GM12878 (cell line): ENCODE measurements at regions not wholly inside any gene's neighbourhood (a gene's known extent, or its start where the extent isn't known, plus 50 kb on each side); places are given as distances from the start of the nearest gene placed in this dataset.

Experiments
- ATAC-seq: fragments of 200-7000 bp; cut with Tn5 transposase; 3 replicates; pipeline ENCODE4 v1.9.1; 2020; ENCODE audit warnings: mild to moderate bottlenecking, moderate library complexity
- BruUV-seq: library from RNA; stranded (reverse); fragments of 400-500 nt; replicated peaks from 2 replicates; lab custom pipeline; 2021; lab: Mats Ljungman, UMichigan
- CTCF ChIA-PET: fragments of 300-600 bp; sonication (Branson Sonifier 250); formaldehyde crosslinking; extraction: SDS; loops from one replicate; lab custom pipeline; 2021; ENCODE audit warnings: inconsistent platforms; lab: Yijun Ruan, JAX
- POLR2A ChIA-PET: fragments of 350-600 bp; formaldehyde crosslinking; extraction: SDS; loops from one replicate; lab custom pipeline; 2021; ENCODE audit warnings: inconsistent platforms; lab: Charles Lee
- RAD21 ChIA-PET: fragments of 300-600 bp; sonication (Branson Sonifier 250); formaldehyde crosslinking; loops from one replicate; lab custom pipeline; 2023; ENCODE audit warnings: antibody characterized with exemption; ENCODE audit not compliant: unreplicated experiment; lab: Charles Lee
- SMC1A ChIA-PET: fragments of 300-600 bp; sonication (Branson Sonifier 250); formaldehyde crosslinking; loops from one replicate; lab custom pipeline; 2023; ENCODE audit not compliant: unreplicated experiment, uncharacterized antibody; lab: Charles Lee
- DNase-seq: peaks from one replicate; pipeline ENCODE4 v3.0.0-alpha.2; 2011; ENCODE audit warnings: low read depth, low spot score
- FAIRE-seq: peaks from 3 replicates; lab custom pipeline; 2011; peaks lifted over from hg19 to GRCh38; lab: Jason Lieb, UNC
- H2AFZ ChIP-seq: 2 replicates; pipeline ENCODE4 v1.6.0; 2011; ENCODE audit warnings: low read depth, low read length, control low read depth; ENCODE audit not compliant: control insufficient read depth
- H3K27ac ChIP-seq: 2 replicates; pipeline ENCODE4 v1.5.1; 2011; ENCODE audit warnings: control low read depth; ENCODE audit not compliant: control insufficient read depth, insufficient read depth
- H3K27me3 ChIP-seq, 2 experiments: replicated peaks in 1 of 2; 2 replicates each; pipeline versions ENCODE4 v1.6.0 to v1.6.1; 2011; ENCODE audit warnings: low read length in 1 of 2; ENCODE audit not compliant: control insufficient read depth in 2 of 2, insufficient read depth in 2 of 2
- H3K36me3 ChIP-seq, 2 experiments: 2 replicates each; pipeline ENCODE4 v1.5.1; 2011; ENCODE audit warnings: low read length in 1 of 2; ENCODE audit not compliant: control insufficient read depth in 2 of 2, insufficient read depth in 2 of 2
- H3K4me1 ChIP-seq: 2 replicates; pipeline ENCODE4 v1.6.1; 2011; ENCODE audit warnings: mild to moderate bottlenecking, low read length, moderate library complexity, mixed read lengths; ENCODE audit not compliant: control insufficient read depth, insufficient read depth
- H3K4me2 ChIP-seq: 2 replicates; pipeline ENCODE4 v1.6.0; 2011; ENCODE audit warnings: control low read depth; ENCODE audit not compliant: control insufficient read depth, insufficient read depth
- H3K4me3 ChIP-seq: fragments of 200-600 bp; sonication (generic); 2 replicates; pipeline ENCODE4 v1.5.1; 2016
- H3K79me2 ChIP-seq: 2 replicates; pipeline ENCODE4 v1.6.0; 2011; ENCODE audit warnings: low read length; ENCODE audit not compliant: control insufficient read depth, insufficient read depth
- H3K9ac ChIP-seq: 2 replicates; pipeline ENCODE4 v1.8.0; 2011; ENCODE audit warnings: low read length, control low read depth, mixed read lengths; ENCODE audit not compliant: control insufficient read depth, insufficient read depth
- H3K9me3 ChIP-seq: replicated peaks from 3 replicates; pipeline ENCODE4 v1.5.1; 2011; ENCODE audit warnings: mild to moderate bottlenecking, low read length; ENCODE audit not compliant: control insufficient read depth, insufficient read depth
- H4K20me1 ChIP-seq: 2 replicates; pipeline ENCODE4 v1.6.0; 2011; ENCODE audit not compliant: control insufficient read depth, insufficient read depth
- EED ChIP-seq: sonication (generic); IDR thresholded peaks from 2 replicates; pipeline ENCODE4 v1.6.1; 2016; ENCODE audit warnings: antibody characterized with exemption, low read depth
- GATAD2B ChIP-seq: fragments of 450-650 bp; conservative IDR thresholded peaks from 2 replicates; pipeline ENCODE4 v1.6.1; 2017; ENCODE audit warnings: low read depth, mild to moderate bottlenecking, moderate library complexity
- IRF4 ChIP-seq: IDR thresholded peaks from 2 replicates; pipeline ENCODE4 v1.6.1; 2011; ENCODE audit warnings: low read depth, low read length
- MTA3 ChIP-seq: IDR thresholded peaks from 2 replicates; pipeline ENCODE4 v1.6.1; 2012; ENCODE audit warnings: low read length, inconsistent platforms, borderline replicate concordance
- NR2F1 ChIP-seq: fragments of 450-650 bp; conservative IDR thresholded peaks from 2 replicates; pipeline ENCODE4 v1.6.1; 2017; ENCODE audit warnings: mild to moderate bottlenecking
- PAX8 ChIP-seq: fragments of 450-650 bp; IDR thresholded peaks from 2 replicates; pipeline ENCODE4 v1.6.1; 2017; ENCODE audit warnings: mild to moderate bottlenecking, moderate library complexity
- PML ChIP-seq: IDR thresholded peaks from 2 replicates; pipeline ENCODE4 v1.6.1; 2012; ENCODE audit warnings: low read length, inconsistent platforms
- RELA ChIP-seq: fragments of 450-650 bp; IDR thresholded peaks from 2 replicates; pipeline ENCODE4 v1.8.0; 2014; ENCODE audit warnings: borderline replicate concordance; ENCODE audit not compliant: partially characterized antibody
- SREBF1 ChIP-seq: IDR thresholded peaks from 2 replicates; pipeline ENCODE4 v1.6.1; 2012; ENCODE audit warnings: mild to moderate bottlenecking, low read length
- SRF ChIP-seq, 2 experiments: IDR thresholded peaks; 2 replicates each; pipeline ENCODE4 v1.6.1; 2011; ENCODE audit warnings: low read depth in 2 of 2, low read length in 2 of 2, mild to moderate bottlenecking in 1 of 2, moderate library complexity in 1 of 2
- TARDBP ChIP-seq: IDR thresholded peaks from 2 replicates; pipeline ENCODE4 v1.6.1; 2016; ENCODE audit warnings: borderline replicate concordance
- ZBED1 ChIP-seq: IDR thresholded peaks from 2 replicates; pipeline ENCODE4 v1.6.1; 2016; ENCODE audit warnings: borderline replicate concordance
- ZNF24 ChIP-seq: fragments of 450-650 bp; IDR thresholded peaks from 2 replicates; pipeline ENCODE4 v1.6.1; 2017; ENCODE audit warnings: antibody characterized with exemption, mild to moderate bottlenecking
- ZNF384 ChIP-seq: IDR thresholded peaks from 2 replicates; pipeline ENCODE4 v1.6.1; 2012; ENCODE audit warnings: low read depth, mild to moderate bottlenecking, low read length, improper control_type of control experiment, borderline replicate concordance
- whole genome bisulfite sequencing: methylation state at CpG from one replicate; pipeline ENCODE4 v1.1.6; 2016; ENCODE audit warnings: low lambda C conversion rate; ENCODE audit not compliant: insufficient replicate concordance, insufficient coverage; ENCODE audit errors: missing lambda C conversion rate; 5-methylcytosine and 5-hydroxymethylcytosine counted together
- in situ Hi-C: fragments of 300-500 bp; cut with MboI; formaldehyde crosslinking; loops from 9 replicates; pipeline ENCODE4 v1.14.3; 2018; ENCODE audit warnings: mixed read lengths
- intact Hi-C: fragments of 100-400 bp; cut with micrococcal nuclease; formaldehyde crosslinking; loops from one replicate; pipeline ENCODE4 v1.14.2; 2022; ENCODE audit not compliant: unreplicated experiment
- TF ChIP-seq, protein P1 (sequence below): fragments of 450-650 bp; IDR thresholded peaks from 2 replicates; pipeline ENCODE4 v1.6.1; 2017; ENCODE audit warnings: low read depth, mild to moderate bottlenecking, moderate library complexity
- TF ChIP-seq, protein P2 (sequence below): IDR thresholded peaks from 2 replicates; pipeline ENCODE4 v1.6.1; 2012; ENCODE audit warnings: low read depth, low read length, improper control_type of control experiment

DNA sequence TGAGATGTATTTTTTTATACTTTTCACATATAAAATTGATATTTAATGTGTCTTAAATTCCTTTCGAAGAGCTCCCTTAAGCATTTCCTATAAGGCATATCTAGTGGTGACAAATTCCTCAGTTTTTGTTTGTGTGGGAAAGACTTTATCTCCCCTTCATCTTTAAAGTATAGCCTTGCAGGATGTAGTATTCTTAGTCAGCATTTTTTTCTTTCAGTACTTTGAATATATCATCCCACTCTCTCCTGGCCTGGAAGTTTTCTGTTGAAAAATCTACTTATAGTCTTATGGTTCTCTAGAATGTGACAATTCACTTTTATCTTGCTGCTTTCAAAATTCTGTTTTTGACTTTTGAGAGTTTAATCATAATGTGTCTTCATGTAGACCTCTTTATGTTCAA lies 95.2 kb downstream of the EDEM1 start:
- H3K27ac ChIP-seq = no peak overlapping the region
- H3K4me3 ChIP-seq = no peak overlapping the region
- no TSS peak for BruUV-seq
- no peaks in the 10 kb centered on the region for H4K20me1 ChIP-seq
- 96% methylated on average over 1 of the region's 1 CpG for WGBS
- H3K4me2 ChIP-seq = no peak overlapping the region
- H3K79me2 ChIP-seq = no peaks in the 10 kb centered on the region
- RAD21 ChIA-PET = no interaction called here
- H3K4me1 ChIP-seq = no peaks in the 10 kb centered on the region
- intact Hi-C loops = no loop called here
- DNase-seq = no peak
- no peak overlapping the region for H3K9ac ChIP-seq
- CTCF ChIA-PET = no interaction called here
- no peaks in the 10 kb centered on the region; the same call in 2 of the 3 replicates for H3K9me3 ChIP-seq
- no peaks in the 10 kb centered on the region for H3K36me3 ChIP-seq
- POLR2A ChIA-PET = no interaction called here
- SMC1A ChIA-PET = no interaction called here
- in situ Hi-C loops = no loop called here
- no peak overlapping the region for H2AFZ ChIP-seq
- TF ChIP-seq IRF4 = no peak
- TF ChIP-seq ZNF384 = no peak
- TF ChIP-seq NR2F1 = no peak
- no peak for TF ChIP-seq MTA3
- no peak for TF ChIP-seq ZBED1
- no peak for TF ChIP-seq PAX8
- no peak for TF ChIP-seq SRF (IDR thresholded peaks at IDR 0.05; ENCODE audit: low read depth in 2 of 2, low read length in 2 of 2)
- TF ChIP-seq EED = no peak
- TF ChIP-seq, protein P1, sequence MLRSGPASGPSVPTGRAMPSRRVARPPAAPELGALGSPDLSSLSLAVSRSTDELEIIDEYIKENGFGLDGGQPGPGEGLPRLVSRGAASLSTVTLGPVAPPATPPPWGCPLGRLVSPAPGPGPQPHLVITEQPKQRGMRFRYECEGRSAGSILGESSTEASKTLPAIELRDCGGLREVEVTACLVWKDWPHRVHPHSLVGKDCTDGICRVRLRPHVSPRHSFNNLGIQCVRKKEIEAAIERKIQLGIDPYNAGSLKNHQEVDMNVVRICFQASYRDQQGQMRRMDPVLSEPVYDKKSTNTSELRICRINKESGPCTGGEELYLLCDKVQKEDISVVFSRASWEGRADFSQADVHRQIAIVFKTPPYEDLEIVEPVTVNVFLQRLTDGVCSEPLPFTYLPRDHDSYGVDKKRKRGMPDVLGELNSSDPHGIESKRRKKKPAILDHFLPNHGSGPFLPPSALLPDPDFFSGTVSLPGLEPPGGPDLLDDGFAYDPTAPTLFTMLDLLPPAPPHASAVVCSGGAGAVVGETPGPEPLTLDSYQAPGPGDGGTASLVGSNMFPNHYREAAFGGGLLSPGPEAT = no peak
- no peak for TF ChIP-seq GATAD2B
- TF ChIP-seq TARDBP = no peak
- TF ChIP-seq, protein P2, sequence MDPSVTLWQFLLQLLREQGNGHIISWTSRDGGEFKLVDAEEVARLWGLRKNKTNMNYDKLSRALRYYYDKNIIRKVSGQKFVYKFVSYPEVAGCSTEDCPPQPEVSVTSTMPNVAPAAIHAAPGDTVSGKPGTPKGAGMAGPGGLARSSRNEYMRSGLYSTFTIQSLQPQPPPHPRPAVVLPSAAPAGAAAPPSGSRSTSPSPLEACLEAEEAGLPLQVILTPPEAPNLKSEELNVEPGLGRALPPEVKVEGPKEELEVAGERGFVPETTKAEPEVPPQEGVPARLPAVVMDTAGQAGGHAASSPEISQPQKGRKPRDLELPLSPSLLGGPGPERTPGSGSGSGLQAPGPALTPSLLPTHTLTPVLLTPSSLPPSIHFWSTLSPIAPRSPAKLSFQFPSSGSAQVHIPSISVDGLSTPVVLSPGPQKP = no peak
- no peak for TF ChIP-seq ZNF24
- no peak for TF ChIP-seq SREBF1
- TF ChIP-seq RELA = no peak
- no peak for TF ChIP-seq PML
- TF ChIP-seq, all 136 proteins: peak for 0
- ATAC-seq = no peak
- FAIRE-seq = no peak
- no peaks in the 10 kb centered on the region for H3K27me3 ChIP-seq
